CD4-positive, alpha-beta T cell (primary cell): ENCODE measurements at regions not wholly inside any gene's neighbourhood (a gene's known extent, or its start where the extent isn't known, plus 50 kb on each side); places are given as distances from the start of the nearest gene placed in this dataset.
"Not testable (repeated sequence)": the region's sequence is repeated elsewhere in the genome, so short reads cannot be mapped to it uniquely, and the experiment has no call there.

Experiments used
- ATAC-seq: fragments of 200-7000 bp; cut with Tn5 transposase; one replicate; pipeline ENCODE4 v1.10.0; 2022; ENCODE audit warnings: mild to moderate bottlenecking; ENCODE audit not compliant: poor library complexity
- CTCF ChIA-PET: fragments of 350-600 bp; sonication (Branson Sonifier 250); formaldehyde crosslinking; loops from one replicate; lab custom pipeline; 2021; ENCODE audit warnings: antibody characterized with exemption, inconsistent platforms; lab: Charles Lee
- POLR2A ChIA-PET: fragments of 350-600 bp; sonication (Branson Sonifier 250); formaldehyde crosslinking; loops from one replicate; lab custom pipeline; 2021; ENCODE audit warnings: antibody characterized with exemption, inconsistent platforms; lab: Charles Lee
- DNase-seq, 14 experiments: peaks; one replicate each; pipeline ENCODE4 v3.0.0-alpha.2; 2013 to 2020; ENCODE audit warnings: mixed read lengths in 2 of 14
- H3K27ac ChIP-seq, 2 donors: one replicate each; pipeline versions ENCODE4 v1.5.1 to v1.7.0; 2013; ENCODE audit warnings: low read length in 2 of 2, low read depth in 1 of 2, mild to moderate bottlenecking in 1 of 2
- H3K27me3 ChIP-seq, 2 experiments: 1 replicate in 1 of 2; 2 replicates in 1 of 2; pipeline versions ENCODE4 v1.6.1 to v1.7.0; 2013; ENCODE audit warnings: low read length in 2 of 2, control low read depth in 1 of 2, mild to moderate bottlenecking in 1 of 2, moderate library complexity in 1 of 2; ENCODE audit not compliant: insufficient read depth in 2 of 2, control insufficient read depth in 1 of 2
- H3K36me3 ChIP-seq: one replicate; pipeline ENCODE4 v1.6.1; 2013; ENCODE audit warnings: low read length, control low read depth; ENCODE audit not compliant: insufficient read depth
- H3K4me1 ChIP-seq: one replicate; pipeline ENCODE4 v1.6.1; 2013; ENCODE audit warnings: low read length, control low read depth; ENCODE audit not compliant: insufficient read depth
- H3K4me3 ChIP-seq: one replicate; pipeline ENCODE4 v1.5.1; 2013; ENCODE audit warnings: mild to moderate bottlenecking, low read length, moderate library complexity
- H3K9me3 ChIP-seq, 2 experiments: 1 replicate in 1 of 2; 2 replicates in 1 of 2; pipeline versions ENCODE4 v1.6.1 to v1.7.0; 2013; ENCODE audit warnings: low read length in 2 of 2, mild to moderate bottlenecking in 2 of 2, control low read depth in 1 of 2, moderate library complexity in 1 of 2; ENCODE audit not compliant: control insufficient read depth in 1 of 2, insufficient read depth in 1 of 2
- H3K27ac Mint-ChIP-seq: one replicate; pipeline ENCODE4 v1.8.0; 2020; ENCODE audit warnings: mixed read lengths
- H3K27me3 Mint-ChIP-seq: one replicate; pipeline ENCODE4 v1.8.0; 2021; ENCODE audit warnings: mixed read lengths
- H3K36me3 Mint-ChIP-seq: one replicate; pipeline ENCODE4 v1.8.0; 2021; ENCODE audit warnings: low read depth, mixed read lengths
- H3K4me1 Mint-ChIP-seq: one replicate; pipeline ENCODE4 v1.8.0; 2021; ENCODE audit warnings: low read depth, mixed read lengths
- H3K4me3 Mint-ChIP-seq: one replicate; pipeline ENCODE4 v1.8.0; 2020; ENCODE audit warnings: mild to moderate bottlenecking, mixed read lengths
- H3K9me3 Mint-ChIP-seq: one replicate; pipeline ENCODE4 v1.8.0; 2020; ENCODE audit warnings: mixed read lengths
- CTCF ChIP-seq: fragments of 200-600 bp; IDR thresholded peaks from one replicate; pipeline ENCODE4 v1.8.0; 2022; ENCODE audit warnings: antibody characterized with exemption, mild to moderate bottlenecking
- intact Hi-C, 2 experiments: fragments of 100-400 bp; cut with DNase I in 1 of 2; cut with micrococcal nuclease in 1 of 2; formaldehyde crosslinking; loops; one replicate each; pipeline versions ENCODE4 v1.15.1 to v1.9.0; 2023 to 2025; cut with DNase I, micrococcal nuclease

- ChIA-PET CTCF (no interaction called here), POLR2A (no interaction called here)
- Histone ChIP-seq H3K4me3 (no peak overlapping the region), H3K27ac (no peak overlapping the region), H3K9me3 (no peaks in the 10 kb centered on the region), H3K27me3 (no peaks in the 10 kb centered on the region), H3K36me3 (no peaks in the 10 kb centered on the region), H3K4me1 (no peaks in the 10 kb centered on the region)
- Mint-ChIP-seq H3K36me3 (no peaks in the 10 kb centered on the region), H3K27me3 (peaks cover 4% of the 10 kb centered on the region), H3K9me3 (peaks cover 3% of the 10 kb centered on the region), H3K4me1 (no peaks in the 10 kb centered on the region), H3K27ac (no peak overlapping the region), H3K4me3 (no peak overlapping the region)
- intact Hi-C loops = no loop called here
- no peak for ATAC-seq
- no peak for TF ChIP-seq CTCF
- no peak for DNase-seq
Measured at GRCh38 chr7:13117592-13117991, 430.2 kb downstream of the ARL4A start.

- CTCF ChIA-PET, H3K4me1 ChIP-seq, DNase-seq, POLR2A ChIA-PET, H3K27ac ChIP-seq, H3K36me3 Mint-ChIP-seq, H3K27me3 ChIP-seq, H3K9me3 ChIP-seq, H3K9me3 Mint-ChIP-seq, intact Hi-C loops, H3K4me1 Mint-ChIP-seq, H3K4me3 Mint-ChIP-seq, ATAC-seq, H3K4me3 ChIP-seq, H3K27me3 Mint-ChIP-seq, H3K27ac Mint-ChIP-seq, H3K36me3 ChIP-seq: not testable (repeated sequence)
Measured at GRCh38 chr7:13124629-13125028, 437.2 kb downstream of the ARL4A start.

- POLR2A ChIA-PET = no interaction called here
- H3K9me3 ChIP-seq = no peaks in the 10 kb centered on the region
- DNase-seq (no peak), ATAC-seq (no peak)
- Mint-ChIP-seq H3K9me3 (peaks cover 9% of the 10 kb centered on the region), H3K4me1 (no peaks in the 10 kb centered on the region), H3K36me3 (no peaks in the 10 kb centered on the region), H3K27ac (no peak overlapping the region), H3K4me3 (no peak overlapping the region), H3K27me3 (peaks cover 10% of the 10 kb centered on the region)
- no peak overlapping the region for H3K4me3 ChIP-seq
- H3K36me3 ChIP-seq = no peaks in the 10 kb centered on the region
- intact Hi-C loops = no loop called here
- no peaks in the 10 kb centered on the region for H3K4me1 ChIP-seq
- no peak for TF ChIP-seq CTCF
- CTCF ChIA-PET = no interaction called here
- peaks cover 0 to 4% of the 10 kb centered on the region in 2 experiments for H3K27me3 ChIP-seq
- H3K27ac ChIP-seq = no peak overlapping the region
Measured at GRCh38 chr7:13126347-13126746, 438.9 kb downstream of the ARL4A start.

GRCh38 chr7:13130321-13130720 lies 442.9 kb downstream of the ARL4A start:
- no peak for TF ChIP-seq CTCF
- DNase-seq (no peak), ATAC-seq (no peak)
- POLR2A ChIA-PET = no interaction called here
- Histone ChIP-seq H3K9me3 (no peaks in the 10 kb centered on the region), H3K4me3 (no peak overlapping the region), H3K27ac (no peak overlapping the region), H3K27me3 (peaks cover 0 to 4% of the 10 kb centered on the region in 2 experiments), H3K4me1 (no peaks in the 10 kb centered on the region), H3K36me3 (no peaks in the 10 kb centered on the region)
- intact Hi-C loops = no loop called here
- Mint-ChIP-seq H3K9me3 (peaks cover 2% of the 10 kb centered on the region), H3K27me3 (peaks cover 17% of the 10 kb centered on the region), H3K27ac (no peak overlapping the region), H3K4me3 (no peak overlapping the region), H3K4me1 (no peaks in the 10 kb centered on the region), H3K36me3 (no peaks in the 10 kb centered on the region)
- CTCF ChIA-PET = no interaction called here

GRCh38 chr7:13130906-13131305 lies 443.5 kb downstream of the ARL4A start:
- H3K4me1 Mint-ChIP-seq, POLR2A ChIA-PET, H3K9me3 ChIP-seq, H3K36me3 Mint-ChIP-seq, H3K27me3 ChIP-seq, H3K27ac ChIP-seq, CTCF ChIA-PET, H3K27ac Mint-ChIP-seq, DNase-seq, intact Hi-C loops, H3K4me3 Mint-ChIP-seq, H3K4me1 ChIP-seq, H3K4me3 ChIP-seq, H3K9me3 Mint-ChIP-seq, ATAC-seq, H3K36me3 ChIP-seq: not testable (repeated sequence)
- peaks cover 17% of the 10 kb centered on the region for H3K27me3 Mint-ChIP-seq
